HT1080 (cell line): ENCODE measurements at regions not wholly inside any gene's neighbourhood (a gene's known extent, or its start where the extent isn't known, plus 50 kb on each side); places are given as distances from the start of the nearest gene placed in this dataset.
A peak's percentile ranks its signal among the peaks of the same experiment; 100 is the strongest.
"Not testable (repeated sequence)": the region's sequence is repeated elsewhere in the genome, so short reads cannot be mapped to it uniquely, and the experiment has no call there.

Experiments used
- DNase-seq: peaks from one replicate; pipeline ENCODE4 v3.0.0-alpha.2; 2015; ENCODE audit warnings: low read depth

- no peak for DNase-seq
Measured at GRCh38 chr5:12661617-12662370, 757.5 kb upstream of the CTNND2 start.

GRCh38 chr5:12660279-12661107 lies 756.2 kb upstream of the CTNND2 start:
- DNase-seq, result not testable (repeated sequence)

- no peak for DNase-seq
Measured at GRCh38 chr5:12659686-12660085, 755.4 kb upstream of the CTNND2 start.

GRCh38 chr5:12658871-12659446 lies 754.7 kb upstream of the CTNND2 start:
- no peak for DNase-seq

DNA sequence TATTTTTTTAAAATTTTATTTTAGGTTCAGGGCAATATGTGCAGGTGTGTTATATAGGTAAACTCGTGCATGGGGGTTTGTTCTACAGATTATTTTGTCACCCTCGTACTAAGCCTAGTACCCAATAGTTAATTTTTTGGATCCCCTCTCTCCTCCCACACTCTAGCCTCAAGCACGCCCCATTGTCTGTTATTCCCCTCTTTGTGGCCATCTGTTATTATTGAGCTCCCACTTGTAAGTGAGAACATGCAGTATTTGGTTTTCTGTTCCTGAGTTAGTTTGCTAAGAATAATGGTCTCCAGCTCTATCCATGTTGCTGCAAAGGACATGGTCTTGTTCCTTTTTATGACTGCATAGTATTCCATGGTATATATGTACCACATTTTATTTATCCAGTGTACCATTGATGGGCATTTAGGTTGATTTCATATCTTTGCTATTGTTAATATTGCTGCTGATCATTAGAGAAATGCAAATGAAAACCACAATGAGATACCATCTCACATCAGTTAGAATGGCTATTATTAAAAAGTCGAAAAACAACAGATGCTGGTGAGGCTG lies 753.7 kb upstream of the CTNND2 start:
- not testable (repeated sequence) for DNase-seq

DNA sequence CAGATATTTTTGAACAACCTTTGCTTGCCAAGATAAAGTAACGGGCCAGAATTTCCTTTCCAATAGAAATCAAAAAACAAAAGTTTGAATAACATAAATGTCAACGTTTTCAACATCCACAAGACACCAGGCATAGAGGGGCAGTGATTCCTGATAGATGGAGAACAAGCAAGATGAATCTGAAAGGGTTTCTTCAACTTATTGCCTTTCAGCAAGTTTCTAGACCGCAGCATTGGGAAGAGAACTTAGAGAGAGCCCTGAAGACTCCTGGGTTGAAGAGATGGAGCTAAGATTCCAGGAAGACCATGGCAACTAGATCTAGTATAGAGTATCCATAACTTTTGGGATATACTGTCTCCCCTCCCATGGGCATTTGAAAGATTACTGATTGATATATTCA lies 751.4 kb upstream of the CTNND2 start:
- DNase-seq, result no peak

DNA sequence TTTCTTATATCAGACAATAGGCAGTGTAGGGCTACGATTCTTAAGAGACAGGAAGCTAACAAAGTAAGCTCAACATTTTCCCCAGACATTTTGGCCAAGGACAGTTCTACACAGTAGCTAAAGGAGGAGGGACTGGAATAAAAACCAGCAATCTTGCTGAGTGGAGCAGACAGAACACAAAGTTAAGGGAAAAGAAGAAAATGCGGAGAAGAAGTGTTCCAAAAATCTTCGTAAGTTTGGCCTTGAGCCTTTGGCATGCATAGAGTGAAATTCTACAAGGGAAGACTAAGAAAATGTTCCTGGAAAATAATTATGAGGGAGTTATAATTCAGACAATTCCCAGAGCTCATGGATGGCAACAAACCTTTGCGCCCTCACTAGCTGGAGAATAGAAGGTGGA lies 748.0 kb upstream of the CTNND2 start:
- no peak for DNase-seq

GRCh38 chr5:12648558-12648957 lies 744.3 kb upstream of the CTNND2 start:
- DNase-seq, result no peak

DNA sequence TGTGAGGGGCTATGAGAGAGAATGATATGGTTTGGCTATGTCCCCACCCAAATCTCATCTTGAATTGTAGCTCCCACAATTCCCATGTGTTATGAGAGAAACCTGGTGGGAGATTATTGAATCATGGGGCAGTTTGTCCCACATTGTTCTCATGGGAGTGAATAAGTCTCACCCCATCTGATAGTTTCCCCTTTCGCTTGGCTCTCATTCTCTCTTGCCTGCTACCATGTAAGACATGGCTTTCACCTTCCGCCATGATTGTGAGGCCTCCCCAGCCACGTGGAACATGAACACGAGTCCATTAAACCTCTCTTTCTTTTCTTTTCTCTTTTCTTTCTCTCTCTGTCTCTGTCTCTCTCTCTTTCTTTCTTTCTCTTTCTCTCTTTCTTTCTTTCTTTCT lies 743.4 kb upstream of the CTNND2 start:
- no peak for DNase-seq

- no peak for DNase-seq
Measured at GRCh38 chr5:12645582-12645981, 741.3 kb upstream of the CTNND2 start.

DNA sequence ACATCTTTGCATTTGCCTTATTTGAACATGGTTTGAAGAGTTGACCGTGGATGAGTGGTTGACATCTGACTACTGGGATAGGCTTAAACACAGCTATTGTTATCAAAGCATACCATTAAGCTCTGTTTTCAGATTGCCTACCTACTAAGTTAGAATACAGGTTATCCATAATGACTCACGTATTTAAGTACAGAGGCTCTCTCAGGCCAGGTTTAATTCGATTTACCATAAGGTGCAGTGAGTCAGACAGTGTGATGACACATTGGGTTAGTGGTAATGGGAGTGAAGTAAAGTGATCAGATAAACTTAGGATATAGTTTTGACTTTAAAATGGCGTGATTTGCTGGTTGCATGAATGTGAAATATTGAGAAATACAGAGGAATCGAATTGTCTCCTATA lies 732.0 kb upstream of the CTNND2 start:
- peak; percentile 85 for DNase-seq

- DNase-seq, result no peak
Measured at GRCh38 chr5:12626556-12626955, 722.3 kb upstream of the CTNND2 start.

DNA sequence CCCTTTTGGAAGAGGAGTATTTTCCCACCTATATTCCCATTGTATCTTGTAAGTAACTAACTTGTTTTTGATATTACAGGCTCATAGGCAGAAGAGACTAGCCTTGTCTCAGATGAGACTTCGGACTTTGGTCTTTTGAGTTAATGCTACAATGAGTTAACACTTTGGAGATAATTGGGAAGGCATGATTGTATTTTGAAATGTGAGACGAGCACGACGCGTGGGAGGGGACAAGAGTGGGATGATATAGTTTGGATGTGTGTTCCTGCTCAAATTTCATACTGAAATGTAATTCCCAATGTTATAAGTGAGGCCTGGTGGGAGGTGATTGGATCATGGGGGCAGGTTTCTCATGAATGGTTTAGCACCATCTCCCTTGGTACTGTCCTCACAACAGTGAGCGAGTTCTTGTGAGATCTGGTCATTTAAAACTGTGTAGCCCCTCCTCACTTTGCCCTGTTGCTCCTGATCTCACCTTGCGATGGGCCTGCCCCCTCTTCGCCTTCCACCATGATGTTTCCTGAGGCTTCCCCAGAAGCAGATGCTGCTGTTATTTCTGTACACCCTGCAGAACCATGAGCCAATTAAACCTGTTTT lies 721.5 kb upstream of the CTNND2 start:
- DNase-seq, result no peak

DNA sequence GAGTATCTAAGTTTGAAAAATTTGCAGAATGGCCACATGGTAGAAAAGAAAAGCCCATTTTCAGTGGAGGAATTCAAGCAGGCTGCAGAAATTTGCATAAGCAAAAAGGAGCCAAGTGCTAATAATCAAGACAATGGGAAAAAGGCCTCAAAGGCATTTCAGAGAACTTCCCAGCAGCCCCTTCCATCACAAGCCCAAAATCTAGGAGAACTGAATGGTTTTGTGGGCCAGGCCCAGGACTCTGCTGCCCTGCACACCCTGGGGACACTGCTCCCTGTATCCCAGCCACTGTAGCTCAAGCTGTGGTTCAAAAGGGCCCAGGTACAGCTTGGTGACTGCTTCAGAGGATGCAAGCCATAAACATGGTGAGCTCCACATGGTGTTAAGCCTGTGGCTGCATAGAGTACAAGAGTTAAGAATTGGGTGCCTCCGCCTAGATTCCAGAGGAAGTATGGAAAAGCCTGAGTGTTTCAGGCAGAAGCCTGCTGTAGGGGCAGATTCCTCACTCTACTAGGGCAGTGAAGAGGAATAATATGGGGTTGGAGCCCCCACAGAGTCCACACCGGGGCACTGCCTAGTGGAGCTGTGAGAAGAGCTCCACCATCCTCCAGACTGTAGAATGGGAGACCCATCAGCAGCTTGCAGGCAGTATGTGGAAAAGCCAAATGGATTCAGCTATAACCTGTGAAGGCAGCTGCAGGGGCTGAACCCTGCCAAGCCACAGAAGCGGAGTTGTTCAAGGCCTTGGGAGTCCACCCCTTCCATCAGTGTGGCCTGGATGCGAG lies 720.7 kb upstream of the CTNND2 start:
- no peak for DNase-seq

DNA sequence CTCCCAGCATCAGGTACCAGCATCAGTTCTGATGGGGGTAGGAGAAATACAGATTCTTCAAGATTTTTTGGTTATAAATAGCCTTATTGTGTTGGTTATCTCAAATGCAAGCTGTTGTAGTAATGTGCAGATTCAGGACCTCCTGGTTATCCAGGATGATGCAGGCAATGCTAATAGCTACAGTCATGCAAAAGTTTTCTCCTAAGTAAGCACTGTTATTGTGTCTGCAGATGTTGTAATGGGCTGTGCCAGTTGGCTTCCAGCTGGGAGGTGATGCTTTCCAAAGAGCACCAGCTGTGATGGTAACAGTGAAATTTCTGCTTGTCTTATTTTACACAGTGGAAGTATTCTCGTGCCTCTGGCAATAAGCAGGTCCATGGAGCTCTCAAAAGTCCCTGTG lies 719.2 kb upstream of the CTNND2 start:
- DNase-seq, result no peak

GRCh38 chr5:12616093-12616492 lies 711.8 kb upstream of the CTNND2 start:
- DNase-seq, result no peak

DNA sequence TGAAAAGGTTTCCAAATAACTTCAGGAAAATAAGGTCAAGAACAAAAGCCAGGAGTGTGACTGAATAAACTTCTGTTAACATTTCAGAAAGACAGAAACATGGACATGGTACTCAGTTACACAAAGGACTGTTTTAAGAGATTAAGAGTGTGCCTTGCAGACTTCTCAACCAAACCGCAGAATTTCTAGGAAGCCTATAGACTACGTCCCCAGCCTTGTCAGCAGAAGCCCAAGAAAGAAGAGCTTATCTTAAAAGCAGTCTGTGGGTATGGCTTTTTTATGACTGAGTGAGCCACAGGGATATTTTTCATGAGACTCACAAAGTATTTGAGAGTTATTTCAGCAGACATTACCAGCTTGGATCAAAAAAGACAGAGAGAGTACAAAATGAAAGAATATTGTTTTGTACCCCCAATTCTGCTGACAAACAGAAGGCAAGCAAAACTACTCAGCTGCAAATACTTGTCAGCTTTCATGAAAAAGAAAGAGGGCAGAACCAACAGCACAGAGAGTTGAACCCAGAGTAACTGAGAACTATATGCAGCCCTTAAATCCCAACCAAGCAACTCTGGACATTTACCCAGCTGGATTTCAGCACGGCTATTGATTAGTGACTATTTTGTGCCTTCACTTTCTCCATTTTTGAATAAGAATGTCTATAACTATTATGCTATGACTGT lies 711.0 kb upstream of the CTNND2 start:
- peak; percentile 66 for DNase-seq

DNA sequence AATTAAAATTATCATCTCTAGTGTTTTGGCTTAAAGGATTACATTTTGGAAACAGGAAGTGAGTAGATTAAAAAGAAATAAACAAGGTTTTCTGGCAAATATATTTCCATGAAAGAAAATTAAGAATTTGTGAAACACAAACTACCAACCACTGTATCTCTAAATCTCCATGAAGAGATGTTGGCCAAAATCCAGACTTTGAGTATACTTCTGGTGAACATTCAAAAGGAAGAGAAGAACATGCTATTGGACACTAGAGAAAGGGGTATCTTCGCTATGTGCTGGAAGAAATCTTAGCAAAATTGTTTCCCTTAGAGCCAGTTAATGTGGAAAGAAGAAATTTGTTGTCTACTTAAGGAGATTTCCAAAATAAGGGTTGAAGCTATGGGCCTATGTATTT lies 710.4 kb upstream of the CTNND2 start:
- DNase-seq, result no peak

DNA sequence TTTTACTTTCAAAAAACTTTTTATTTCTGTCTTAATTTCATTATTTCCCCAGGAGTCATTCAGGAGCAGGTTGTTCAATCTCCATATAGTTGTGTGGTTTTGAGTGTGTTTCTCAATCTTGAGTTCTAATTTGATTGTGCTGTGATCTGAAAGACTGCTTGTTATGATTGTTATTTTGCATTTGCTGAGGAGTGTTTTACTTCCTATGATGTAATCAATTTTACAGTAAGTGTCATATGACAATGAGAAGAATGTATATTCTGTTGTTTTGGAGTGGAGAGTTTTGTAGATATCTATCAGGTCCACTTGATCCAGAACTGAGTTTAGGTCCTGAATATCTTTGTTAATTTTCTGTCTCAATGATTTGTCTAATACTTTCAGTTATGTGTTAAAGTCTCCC lies 706.9 kb upstream of the CTNND2 start:
- no peak for DNase-seq

- not testable (repeated sequence) for DNase-seq
Measured at GRCh38 chr5:12607817-12608216, 703.6 kb upstream of the CTNND2 start.
